Umbilical cord (tissue), 1 donor: ENCODE measurements at regions not wholly inside any gene's neighbourhood (a gene's known extent, or its start where the extent isn't known, plus 50 kb on each side); places are given as distances from the start of the nearest gene placed in this dataset.

Experiments
- DNase-seq: peaks from one replicate; pipeline ENCODE4 v3.0.0-alpha.2; 2015; ENCODE audit warnings: low spot score

- peak; percentile 52 for DNase-seq
Measured at GRCh38 chr1:239879321-239880170, 212.1 kb upstream of the FMN2 start.

GRCh38 chr1:239882967-239883366 lies 208.7 kb upstream of the FMN2 start:
- DNase-seq, result no peak

GRCh38 chr1:239884796-239885195 lies 206.9 kb upstream of the FMN2 start:
- no peak for DNase-seq

- DNase-seq, result no peak
Measured at GRCh38 chr1:239886266-239886665, 205.4 kb upstream of the FMN2 start.

- no peak for DNase-seq
Measured at GRCh38 chr1:239888639-239889038, 203.0 kb upstream of the FMN2 start.

GRCh38 chr1:239891621-239892358 lies 199.9 kb upstream of the FMN2 start:
- DNase-seq, result peak; percentile 41

DNA sequence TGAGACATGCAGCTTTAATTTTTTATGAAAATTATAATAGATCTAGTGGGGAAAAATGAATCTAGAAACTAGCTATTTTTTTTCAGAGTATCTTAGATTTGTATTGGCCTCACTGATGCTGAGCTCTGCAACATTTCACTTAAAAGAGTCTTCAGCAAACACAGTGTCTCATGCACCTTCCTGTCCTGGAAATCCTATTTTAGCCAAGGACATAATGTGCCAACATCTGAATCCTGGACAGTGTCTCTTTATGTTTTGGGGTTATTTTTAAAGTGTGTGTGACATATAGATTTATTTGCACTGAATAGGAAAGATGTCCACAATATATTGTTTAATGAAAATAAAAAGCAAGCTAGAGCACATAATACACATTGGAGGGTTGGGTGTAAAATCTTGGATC lies 199.1 kb upstream of the FMN2 start:
- peak; percentile 44 for DNase-seq

DNA sequence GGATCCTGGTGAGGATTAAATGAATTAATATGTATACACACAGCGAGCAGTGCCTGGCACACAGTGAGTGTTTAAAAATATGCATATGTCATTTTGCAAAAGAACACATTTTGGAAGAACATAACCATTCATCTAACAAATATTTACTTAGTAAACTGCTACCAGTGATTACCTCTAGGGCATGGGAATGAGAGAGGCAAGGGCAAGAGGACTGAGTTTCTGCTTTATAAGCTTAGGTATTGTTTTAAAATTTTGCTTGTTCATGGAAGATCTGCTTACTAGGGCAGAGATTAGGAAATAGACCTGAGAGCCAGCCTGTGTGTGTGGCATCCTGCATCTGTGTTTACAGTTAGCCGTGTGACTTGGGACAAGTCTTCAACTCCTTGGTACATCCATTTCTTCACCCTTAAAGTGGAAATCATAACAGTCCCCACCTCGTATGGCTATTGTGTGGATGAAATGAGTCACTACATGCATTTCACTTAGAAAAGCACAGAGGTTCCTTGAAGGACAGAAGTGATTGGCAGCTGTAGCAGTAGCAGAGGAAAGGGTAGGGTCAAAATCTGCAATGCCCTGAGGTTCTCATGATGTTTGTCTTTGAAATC lies 198.5 kb upstream of the FMN2 start:
- no peak for DNase-seq

DNA sequence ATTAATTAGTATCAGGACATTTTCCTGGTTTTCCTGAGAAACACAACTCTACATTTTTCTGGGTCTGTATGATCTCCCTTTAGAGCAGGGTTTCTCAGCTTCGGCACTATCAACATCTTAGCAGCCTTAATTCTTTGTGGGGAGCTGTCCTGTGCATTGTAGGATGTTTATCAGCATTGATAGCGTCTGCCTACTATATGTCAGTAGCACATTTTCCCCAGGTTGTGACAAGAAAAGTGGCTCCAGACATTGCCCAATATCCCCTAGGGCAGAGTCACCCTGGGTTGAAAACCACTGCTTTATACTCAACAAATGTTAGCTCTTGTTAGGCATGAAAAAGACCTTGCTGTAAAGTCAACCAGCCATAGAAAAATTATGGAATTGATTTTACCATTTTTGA lies 195.1 kb upstream of the FMN2 start:
- DNase-seq, result peak; percentile 42

- peak; percentile 42 for DNase-seq
Measured at GRCh38 chr1:239896980-239897379, 194.7 kb upstream of the FMN2 start.

- DNase-seq, result peak; percentile 68
Measured at GRCh38 chr1:239897458-239897857, 194.2 kb upstream of the FMN2 start.

GRCh38 chr1:239898062-239898730 lies 193.5 kb upstream of the FMN2 start:
- peak; percentile 96 for DNase-seq

- no peak for DNase-seq
Measured at GRCh38 chr1:239899747-239900146, 191.9 kb upstream of the FMN2 start.

DNA sequence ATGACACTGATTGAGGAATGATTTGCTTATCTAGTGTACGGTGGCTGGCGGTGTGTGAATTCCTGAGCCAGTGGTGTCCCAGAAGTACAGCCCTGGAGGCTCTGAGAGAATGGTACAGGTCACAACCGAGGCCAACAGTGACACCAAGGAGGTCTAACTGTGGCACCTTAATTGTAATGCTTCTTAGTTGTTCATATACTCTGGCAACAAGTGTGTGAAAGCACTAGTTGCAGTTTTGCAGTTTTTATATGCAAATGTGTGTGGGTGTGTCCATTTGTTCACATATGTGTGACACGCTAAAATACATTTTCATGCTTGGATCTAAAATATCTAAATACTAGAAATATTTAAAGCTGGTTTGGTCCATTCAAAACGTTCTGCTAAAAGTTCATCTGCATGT lies 185.3 kb upstream of the FMN2 start:
- DNase-seq, result no peak

- peak; percentile 91 for DNase-seq
Measured at GRCh38 chr1:239909898-239910297, 181.8 kb upstream of the FMN2 start.

GRCh38 chr1:239912471-239912870 lies 179.2 kb upstream of the FMN2 start:
- peak; percentile 52 for DNase-seq

- DNase-seq, result no peak
Measured at GRCh38 chr1:239913141-239913585, 178.5 kb upstream of the FMN2 start.

DNA sequence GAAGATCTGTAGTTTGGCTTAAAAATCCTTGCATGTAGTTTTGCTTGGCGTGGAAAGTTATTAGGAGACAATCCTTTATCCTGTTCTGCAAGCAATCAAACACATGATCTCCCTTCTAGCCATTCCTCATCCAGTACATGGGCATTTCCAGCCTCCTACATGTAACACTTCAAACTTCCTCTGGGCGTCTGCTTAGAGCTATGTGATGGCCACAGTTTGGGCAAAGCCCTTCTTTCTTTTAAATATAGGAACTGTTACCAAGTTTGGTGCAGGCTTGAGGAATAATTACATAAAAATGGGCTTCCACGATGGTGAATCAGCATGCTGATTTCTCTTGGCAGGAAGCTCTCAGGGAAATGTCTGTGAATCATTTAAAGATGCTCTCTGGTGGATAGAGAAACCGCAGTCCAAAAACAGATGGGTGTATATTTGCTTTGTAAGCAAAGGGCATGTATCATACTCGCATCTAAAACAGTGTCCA lies 176.9 kb upstream of the FMN2 start:
- DNase-seq, result peak; percentile 88

- DNase-seq, result no peak
Measured at GRCh38 chr1:239918634-239919033, 173.0 kb upstream of the FMN2 start.

DNA sequence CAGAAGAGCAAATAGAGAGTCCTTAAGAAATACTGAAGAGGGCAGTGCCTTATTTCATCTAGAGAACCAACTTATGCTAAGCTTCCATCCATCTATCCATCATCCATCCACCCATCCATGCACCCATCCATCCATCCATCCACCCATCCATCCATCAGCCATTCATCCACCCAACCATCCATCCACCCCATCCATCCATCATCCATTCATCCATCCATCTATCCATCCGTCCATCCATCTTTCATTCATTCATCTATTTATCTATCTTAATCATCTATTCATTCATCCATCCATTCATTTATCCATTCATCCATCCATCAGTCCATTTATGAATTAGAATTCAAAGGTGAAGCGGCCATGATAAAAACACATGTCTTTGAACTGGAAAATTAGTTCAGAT lies 171.5 kb upstream of the FMN2 start:
- DNase-seq, result no peak

GRCh38 chr1:239922778-239923522 lies 168.7 kb upstream of the FMN2 start:
- DNase-seq, result no peak
